ENCODE measurements at regions not wholly inside any gene's neighbourhood (a gene's known extent, or its start where the extent isn't known, plus 50 kb on each side); places are given as distances from the start of the nearest gene placed in this dataset.
"Not testable (repeated sequence)": the region's sequence is repeated elsewhere in the genome, so short reads cannot be mapped to it uniquely, and the experiment has no call there.

DNA sequence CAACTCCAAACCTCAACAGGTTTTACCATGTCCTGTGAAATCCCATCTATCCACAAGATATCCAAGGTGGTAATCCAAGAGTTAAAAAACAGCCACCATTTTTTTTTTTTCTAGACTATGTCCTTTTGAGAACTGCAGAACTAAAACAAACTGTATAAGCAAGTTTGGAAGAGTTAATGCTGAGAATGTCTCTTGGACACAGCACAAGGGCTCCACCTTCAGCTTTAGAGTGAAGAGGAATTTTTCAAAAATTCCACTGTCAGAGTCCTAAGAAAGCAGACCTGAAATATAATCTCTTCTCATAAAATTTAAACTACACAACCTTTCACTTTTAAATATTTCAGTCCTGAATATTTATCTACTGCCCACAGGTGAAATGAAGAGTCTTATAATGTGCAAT is 167.8 kb upstream of the CCNG1 start:
- DNase-seq (ENCODE audit: low read depth), result no peak

- DNase-seq (ENCODE audit: low read depth), result no peak
Observed at GRCh38 chr5:163276466-163276865, 160.9 kb upstream of the CCNG1 start.

DNA sequence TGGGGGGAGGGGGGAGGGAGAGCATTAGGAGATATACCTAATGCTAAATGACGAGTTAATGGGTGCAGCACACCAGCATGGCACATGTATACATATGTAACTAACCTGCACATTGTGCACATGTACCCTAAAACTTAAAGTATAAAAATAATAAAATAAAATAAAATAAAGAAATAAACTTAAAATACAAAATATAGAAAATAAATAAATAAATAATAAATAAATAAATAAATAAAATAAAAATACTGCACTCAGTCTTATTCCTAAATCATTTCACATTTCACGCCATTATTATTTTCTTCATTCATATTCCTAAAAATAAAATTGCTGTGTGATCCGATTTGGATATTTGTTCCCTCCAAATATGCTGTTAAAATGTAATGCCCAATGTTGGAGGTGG is 156.5 kb upstream of the CCNG1 start:
- DNase-seq (ENCODE audit: low read depth), result not testable (repeated sequence)

- DNase-seq (ENCODE audit: low read depth), result no peak
Observed at GRCh38 chr5:163281512-163281911, 155.9 kb upstream of the CCNG1 start.

- no peak for DNase-seq (ENCODE audit: low read depth)
Observed at GRCh38 chr5:163293836-163294235, 143.6 kb upstream of the CCNG1 start.

GRCh38 chr5:163303718-163304117 is 133.7 kb upstream of the CCNG1 start:
- no peak for DNase-seq (ENCODE audit: low read depth)

DNA sequence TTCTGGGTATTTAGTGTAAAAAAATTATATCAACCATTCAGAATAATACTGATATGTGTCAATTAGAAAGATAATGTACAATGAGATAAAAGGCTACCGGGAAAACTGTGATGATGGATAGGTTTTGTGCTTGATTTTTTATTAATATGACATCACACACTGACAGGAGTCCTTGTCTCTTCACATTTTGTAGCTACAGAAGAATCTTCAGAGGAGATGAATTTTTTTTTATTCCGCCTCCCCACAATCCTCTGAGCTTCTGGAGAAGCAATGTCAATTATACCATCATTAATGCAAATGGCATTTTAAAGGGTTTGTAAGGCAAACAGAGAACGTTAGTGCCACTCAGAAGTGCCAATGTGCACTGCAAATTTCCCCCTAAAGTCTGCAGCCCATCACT is 131.7 kb upstream of the CCNG1 start:
- DNase-seq (ENCODE audit: low read depth), result no peak

GRCh38 chr5:163306421-163306820 is 131.0 kb upstream of the CCNG1 start:
- no peak for DNase-seq (ENCODE audit: low read depth)

- DNase-seq (ENCODE audit: low read depth), result no peak
Observed at GRCh38 chr5:163309914-163310313, 127.5 kb upstream of the CCNG1 start.

DNA sequence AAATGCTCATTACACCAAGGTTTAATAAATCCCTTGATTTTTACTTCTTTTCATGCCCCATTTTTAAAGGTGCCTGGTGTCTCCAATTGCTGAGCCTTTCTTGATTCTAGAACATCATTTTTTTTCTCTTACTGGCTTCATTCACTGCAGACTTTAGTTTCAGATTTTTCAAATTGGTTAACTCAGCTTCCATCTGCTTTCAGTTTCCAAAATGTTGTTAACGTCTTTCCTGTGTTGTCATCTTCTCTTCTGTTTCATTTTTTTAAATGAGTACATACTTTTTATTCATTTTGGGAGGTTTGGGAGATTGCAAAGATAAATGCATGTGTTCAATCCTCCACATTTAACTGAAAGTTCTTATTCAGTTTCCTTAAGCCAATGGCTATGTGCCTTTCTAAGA is 126.4 kb upstream of the CCNG1 start:
- DNase-seq (ENCODE audit: low read depth), result no peak

GRCh38 chr5:163312598-163312997 is 124.8 kb upstream of the CCNG1 start:
- DNase-seq (ENCODE audit: low read depth), result no peak

DNA sequence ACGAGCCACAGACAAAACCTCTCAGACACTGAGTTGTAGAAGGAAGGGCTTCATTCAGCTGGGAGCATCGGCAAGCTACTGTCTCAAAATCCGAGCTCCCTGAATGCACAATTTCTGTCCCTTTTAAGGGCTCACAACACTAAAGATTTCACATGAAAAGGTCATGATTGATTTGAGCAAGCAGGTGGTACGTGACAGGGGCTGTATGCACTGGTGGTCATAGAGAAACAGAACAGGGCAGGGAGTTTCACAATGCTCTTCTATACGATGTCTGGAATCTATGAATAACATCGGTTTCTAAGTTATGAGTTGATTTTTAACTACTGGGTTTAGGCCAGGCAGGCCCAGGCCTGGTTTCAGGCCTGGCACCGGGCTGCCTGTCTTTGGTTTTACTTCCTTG is 124.3 kb upstream of the CCNG1 start:
- DNase-seq (ENCODE audit: low read depth), result not testable (repeated sequence)

- not testable (repeated sequence) for DNase-seq (ENCODE audit: low read depth)
Observed at GRCh38 chr5:163316374-163316773, 121.0 kb upstream of the CCNG1 start.

DNA sequence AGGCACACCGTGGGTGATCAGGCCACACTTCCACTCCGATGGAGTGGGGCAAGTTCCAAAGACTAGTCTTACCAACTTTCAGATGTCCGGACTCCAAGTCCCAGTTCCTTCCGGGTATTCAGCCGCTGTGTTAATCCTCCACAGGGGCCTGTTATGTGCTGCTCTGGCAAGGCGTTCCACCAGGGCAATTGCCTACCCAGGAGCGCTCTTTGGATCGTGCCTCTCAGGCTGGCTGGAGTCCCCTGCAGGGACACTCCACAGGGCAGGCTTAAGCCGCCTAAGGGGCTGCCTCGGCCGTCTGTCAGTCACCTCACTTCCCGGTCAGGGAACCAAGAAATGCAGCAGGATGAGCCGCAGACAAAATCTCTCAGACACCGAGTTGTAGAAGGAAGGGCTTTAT is 118.7 kb upstream of the CCNG1 start:
- DNase-seq (ENCODE audit: low read depth), result no peak

DNA sequence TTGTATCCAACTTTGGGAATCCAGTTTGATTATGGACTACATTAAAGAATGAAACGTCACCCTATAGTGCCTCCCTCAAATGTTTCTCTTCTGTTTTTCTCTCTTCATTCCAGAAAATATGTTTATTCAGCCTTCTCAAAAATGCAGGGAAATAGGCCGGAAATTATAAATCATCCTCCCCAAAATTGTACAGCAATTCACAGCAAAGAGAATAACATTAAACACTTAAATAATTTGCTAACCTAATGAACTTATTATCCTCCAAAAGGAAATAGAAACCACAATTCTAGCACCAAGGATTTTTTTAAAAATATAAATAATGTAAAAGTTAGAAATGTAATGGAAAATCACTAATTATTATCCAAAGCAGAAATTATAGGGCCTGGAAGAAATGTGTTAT is 115.9 kb upstream of the CCNG1 start:
- no peak for DNase-seq (ENCODE audit: low read depth)

- no peak for DNase-seq (ENCODE audit: low read depth)
Observed at GRCh38 chr5:163330723-163331668, 106.4 kb upstream of the CCNG1 start.

GRCh38 chr5:163336074-163336473 is 101.3 kb upstream of the CCNG1 start:
- DNase-seq (ENCODE audit: low read depth), result not testable (repeated sequence)

DNA sequence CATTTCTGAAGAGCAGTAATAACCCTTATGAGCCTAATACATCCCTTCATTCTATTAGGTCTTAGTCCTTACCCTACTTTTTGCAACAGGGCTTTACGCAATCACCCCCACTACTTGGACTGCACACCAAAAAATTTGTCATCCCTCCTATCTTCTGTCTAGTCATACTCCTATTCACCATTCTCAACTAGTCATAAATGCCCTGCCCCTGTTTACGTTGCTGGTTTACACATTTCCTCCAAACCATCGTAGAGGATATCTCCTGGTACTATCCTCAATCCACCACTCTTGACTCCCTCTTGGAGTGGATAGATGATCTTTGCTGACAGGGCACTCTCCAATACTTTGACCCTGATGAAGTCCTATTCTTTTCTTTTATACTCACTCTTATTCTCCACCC is 98.2 kb upstream of the CCNG1 start:
- DNase-seq (ENCODE audit: low read depth), result no peak

DNA sequence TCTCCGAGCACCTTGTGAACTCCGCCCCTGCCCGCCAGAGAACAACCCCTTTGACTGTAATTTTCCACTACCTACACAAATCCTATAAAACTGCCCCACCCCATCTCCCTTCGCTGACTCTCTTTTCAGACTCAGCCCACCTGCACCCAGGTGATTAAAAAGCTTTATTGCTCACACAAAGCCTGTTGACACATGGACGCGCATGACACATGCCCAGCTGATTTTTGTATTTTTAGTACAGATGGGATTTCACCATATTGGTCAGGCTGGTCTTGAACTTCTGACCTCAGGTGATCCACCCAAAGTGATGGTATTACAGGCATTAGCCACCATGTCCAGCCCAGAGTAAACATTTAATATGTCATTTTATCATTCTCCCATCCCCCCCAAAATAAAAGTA is 97.0 kb upstream of the CCNG1 start:
- DNase-seq (ENCODE audit: low read depth), result not testable (repeated sequence)

- no peak for DNase-seq (ENCODE audit: low read depth)
Observed at GRCh38 chr5:163342306-163342705, 95.1 kb upstream of the CCNG1 start.

- no peak for DNase-seq (ENCODE audit: low read depth)
Observed at GRCh38 chr5:163345216-163345615, 92.2 kb upstream of the CCNG1 start.

GRCh38 chr5:163347671-163348070 is 89.7 kb upstream of the CCNG1 start:
- DNase-seq (ENCODE audit: low read depth), result peak; percentile 29

DNA sequence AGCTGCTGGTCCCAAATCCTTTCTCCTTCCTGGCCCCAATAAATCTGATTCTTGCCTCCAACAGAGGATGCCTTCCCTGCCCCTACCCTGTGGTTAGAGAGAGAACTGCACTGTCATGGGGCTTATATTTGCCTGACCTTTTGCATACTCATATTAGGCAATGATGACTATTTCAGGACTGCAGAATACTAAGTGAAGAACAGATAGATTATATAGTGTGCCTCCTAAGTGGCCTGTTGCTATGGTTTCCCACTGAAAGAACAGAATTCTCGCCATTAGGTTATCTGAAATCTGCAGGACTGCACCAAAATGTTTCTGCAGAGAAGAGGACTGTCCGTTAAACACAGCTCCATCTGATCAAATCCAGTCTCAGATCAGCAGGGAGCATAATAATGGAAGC is 87.3 kb upstream of the CCNG1 start:
- DNase-seq (ENCODE audit: low read depth), result no peak

GRCh38 chr5:163352531-163352930 is 84.9 kb upstream of the CCNG1 start:
- DNase-seq (ENCODE audit: low read depth), result no peak
